ENCODE measurements at regions not wholly inside any gene's neighbourhood (a gene's known extent, or its start where the extent isn't known, plus 50 kb on each side); places are given as distances from the start of the nearest gene placed in this dataset.

GRCh38 chr6:21438237-21438985, 155.1 kb upstream of the SOX4 start:
- H3K9ac ChIP-seq (ENCODE audit: extremely low read depth, low read length, poor library complexity, severe bottlenecking), result no peak overlapping the region
- H3K9me3 ChIP-seq (ENCODE audit: control insufficient read depth, low read length), result no peaks in the 10 kb centered on the region
- WGBS, 2 experiments (ENCODE audit: insufficient coverage in 1 of 2, insufficient read length in 1 of 2), result 88 to 93% methylated on average over 10 of the region's 10 CpGs
- no peaks in the 10 kb centered on the region for H3K4me1 ChIP-seq (ENCODE audit: control insufficient read depth, insufficient read depth, low read length)
- no peaks in the 10 kb centered on the region for H3K36me3 Mint-ChIP-seq (ENCODE audit: low read depth)
- no peaks in the 10 kb centered on the region for H3K36me3 ChIP-seq (ENCODE audit: control insufficient read depth, insufficient read depth, low read length)
- DNase-seq, result no peak
- no peak for TF ChIP-seq CTCF (conservative IDR thresholded peaks at IDR 0.05)
- H3K4me1 Mint-ChIP-seq, result peaks cover 7% of the 10 kb centered on the region
- no peak overlapping the region for H3K4me3 ChIP-seq (ENCODE audit: low read length)
- no peak overlapping the region for H3K27ac ChIP-seq (ENCODE audit: low read depth, low read length)
- H3K27me3 Mint-ChIP-seq (ENCODE audit: insufficient read depth), result peaks cover 2% of the 10 kb centered on the region
- H3K27ac Mint-ChIP-seq, result no peak overlapping the region
- peaks cover 2% of the 10 kb centered on the region for H3K9me3 Mint-ChIP-seq
- H3K27me3 ChIP-seq (ENCODE audit: control insufficient read depth, insufficient read depth, low read length, poor library complexity, severe bottlenecking), result no peaks in the 10 kb centered on the region
- no peak overlapping the region for H3K4me3 Mint-ChIP-seq

- H3K36me3 ChIP-seq (ENCODE audit: control insufficient read depth, insufficient read depth, low read length), result no peaks in the 10 kb centered on the region
- Mint-ChIP-seq H3K4me1 (peaks cover 7% of the 10 kb centered on the region), H3K9me3 (peaks cover 2% of the 10 kb centered on the region), H3K27ac (no peak overlapping the region), H3K36me3 (ENCODE audit: low read depth) (no peaks in the 10 kb centered on the region), H3K27me3 (ENCODE audit: insufficient read depth) (peaks cover 2% of the 10 kb centered on the region), H3K4me3 (no peak overlapping the region)
- no peaks in the 10 kb centered on the region for H3K9me3 ChIP-seq (ENCODE audit: control insufficient read depth, low read length)
- H3K9ac ChIP-seq (ENCODE audit: extremely low read depth, low read length, poor library complexity, severe bottlenecking), result no peak overlapping the region
- no peaks in the 10 kb centered on the region for H3K27me3 ChIP-seq (ENCODE audit: control insufficient read depth, insufficient read depth, low read length, poor library complexity, severe bottlenecking)
- TF ChIP-seq CTCF (conservative IDR thresholded peaks at IDR 0.05), result no peak
- DNase-seq, result no peak
- no peak overlapping the region for H3K27ac ChIP-seq (ENCODE audit: low read depth, low read length)
- no peak overlapping the region for H3K4me3 ChIP-seq (ENCODE audit: low read length)
- WGBS, 2 experiments (ENCODE audit: insufficient coverage in 1 of 2, insufficient read length in 1 of 2), result 75% methylated on average over 1 of the region's 2 CpGs; no CpG with 5 or more reads in 1 of the 2 experiments
- no peaks in the 10 kb centered on the region for H3K4me1 ChIP-seq (ENCODE audit: control insufficient read depth, insufficient read depth, low read length)
Measured at GRCh38 chr6:21438986-21439352, 154.6 kb upstream of the SOX4 start.

GRCh38 chr6:21441386-21441785, 152.2 kb upstream of the SOX4 start:
- no peak overlapping the region for H3K27ac ChIP-seq (ENCODE audit: low read depth, low read length)
- Mint-ChIP-seq H3K9me3 (peaks cover 2% of the 10 kb centered on the region), H3K4me3 (no peak overlapping the region), H3K4me1 (peaks cover 4% of the 10 kb centered on the region), H3K27me3 (ENCODE audit: insufficient read depth) (peaks cover 17% of the 10 kb centered on the region), H3K36me3 (ENCODE audit: low read depth) (no peaks in the 10 kb centered on the region), H3K27ac (no peak overlapping the region)
- no peaks in the 10 kb centered on the region for H3K36me3 ChIP-seq (ENCODE audit: control insufficient read depth, insufficient read depth, low read length)
- H3K9ac ChIP-seq (ENCODE audit: extremely low read depth, low read length, poor library complexity, severe bottlenecking), result no peak overlapping the region
- H3K27me3 ChIP-seq (ENCODE audit: control insufficient read depth, insufficient read depth, low read length, poor library complexity, severe bottlenecking), result peaks cover 9% of the 10 kb centered on the region
- DNase-seq, result no peak
- no peak overlapping the region for H3K4me3 ChIP-seq (ENCODE audit: low read length)
- no peaks in the 10 kb centered on the region for H3K4me1 ChIP-seq (ENCODE audit: control insufficient read depth, insufficient read depth, low read length)
- TF ChIP-seq CTCF (conservative IDR thresholded peaks at IDR 0.05), result no peak
- no peaks in the 10 kb centered on the region for H3K9me3 ChIP-seq (ENCODE audit: control insufficient read depth, low read length)
- WGBS, 2 experiments (ENCODE audit: insufficient coverage in 1 of 2, insufficient read length in 1 of 2), result 89 to 96% methylated on average over 2 to 5 of the region's 6 CpGs

Data from endodermal cell (in vitro differentiated cells).